Stimulated activated CD8-positive, alpha-beta memory T cell treated with anti-CD3 and anti-CD28 coated beads, Interleukin-2, amount 100 ng/mL, for 48 hours (primary cell): ENCODE measurements at regions not wholly inside any gene's neighbourhood (a gene's known extent, or its start where the extent isn't known, plus 50 kb on each side); places are given as distances from the start of the nearest gene placed in this dataset.

Experiments used
- DNase-seq, 2 donors: peaks; one replicate each; pipeline ENCODE4 v3.0.0-alpha.2; 2020; ENCODE audit warnings: low read depth in 2 of 2

GRCh38 chr3:102112704-102113230 is 263.5 kb downstream of the NFKBIZ start:
- DNase-seq: no peak

GRCh38 chr3:102113421-102114041 is 264.2 kb downstream of the NFKBIZ start:
- DNase-seq: no peak

GRCh38 chr3:102114264-102114979 is 265.1 kb downstream of the NFKBIZ start:
- DNase-seq: peak in 1 of 2 donors; percentile 13

GRCh38 chr3:102122527-102122926 is 273.2 kb downstream of the NFKBIZ start:
- DNase-seq: no peak

- no peak for DNase-seq
Measured at GRCh38 chr3:102123590-102124190, 274.4 kb downstream of the NFKBIZ start.

- DNase-seq: no peak
Measured at GRCh38 chr3:102124282-102124681, 275.0 kb downstream of the NFKBIZ start.

- DNase-seq: no peak
Measured at GRCh38 chr3:102124704-102125103, 275.4 kb downstream of the NFKBIZ start.

- no peak for DNase-seq
Measured at GRCh38 chr3:102125197-102125993, 276.1 kb downstream of the NFKBIZ start.

GRCh38 chr3:102125994-102126368 is 276.7 kb downstream of the NFKBIZ start:
- DNase-seq: no peak

- no peak for DNase-seq
Measured at GRCh38 chr3:102129760-102130608, 280.7 kb downstream of the NFKBIZ start.

GRCh38 chr3:102132370-102132769 is 283.1 kb downstream of the NFKBIZ start:
- no peak for DNase-seq

GRCh38 chr3:102133376-102133775 is 284.1 kb downstream of the NFKBIZ start:
- no peak for DNase-seq

GRCh38 chr3:102135316-102135715 is 286.0 kb downstream of the NFKBIZ start:
- no peak for DNase-seq

GRCh38 chr3:102136183-102136582 is 286.9 kb downstream of the NFKBIZ start:
- DNase-seq: no peak

- no peak for DNase-seq
Measured at GRCh38 chr3:102140116-102140515, 290.8 kb downstream of the NFKBIZ start.

GRCh38 chr3:102141096-102141927 is 292.0 kb downstream of the NFKBIZ start:
- DNase-seq: no peak

GRCh38 chr3:102141928-102142239 is 292.6 kb downstream of the NFKBIZ start:
- DNase-seq: no peak

- DNase-seq: no peak
Measured at GRCh38 chr3:102142379-102143060, 292.3 kb upstream of the ZPLD1 start.

- no peak for DNase-seq
Measured at GRCh38 chr3:102143536-102143935, 291.3 kb upstream of the ZPLD1 start.

GRCh38 chr3:102144063-102144462 is 290.8 kb upstream of the ZPLD1 start:
- no peak for DNase-seq
